HPDE6-E6E7 (cell line): ENCODE measurements at regions not wholly inside any gene's neighbourhood (a gene's known extent, or its start where the extent isn't known, plus 50 kb on each side); places are given as distances from the start of the nearest gene placed in this dataset.
"Not testable (repeated sequence)": the region's sequence is repeated elsewhere in the genome, so short reads cannot be mapped to it uniquely, and the experiment has no call there.

Experiments used
- DNase-seq: peaks from one replicate; pipeline ENCODE4 v3.0.0; 2011; ENCODE audit warnings: missing footprints; ENCODE audit errors: extremely low spot score

DNA sequence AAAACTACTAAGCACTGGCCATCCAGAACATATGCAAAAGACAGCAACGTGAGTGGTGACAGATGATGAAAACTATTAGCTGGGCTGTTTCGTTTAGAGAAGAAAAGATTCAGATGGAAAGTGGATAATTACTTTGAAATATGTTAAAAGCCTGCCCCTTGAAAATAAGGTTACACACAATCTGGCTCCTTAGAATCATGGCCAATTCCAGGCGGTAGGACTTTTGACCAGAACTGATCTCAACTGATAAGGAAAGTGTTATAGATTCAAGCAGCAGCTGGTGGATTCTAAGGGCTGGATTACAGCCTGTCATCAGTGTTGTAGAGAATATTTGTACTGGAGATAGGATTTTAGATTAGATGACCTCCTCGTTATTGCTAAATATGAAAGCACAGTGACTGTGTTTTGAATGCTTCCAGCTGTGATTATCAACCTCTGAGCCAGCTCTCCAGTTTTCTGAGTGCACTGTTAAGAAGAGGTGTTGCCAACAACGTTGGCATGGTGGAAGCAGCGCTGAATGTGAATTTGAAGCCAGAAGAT is 75.1 kb downstream of the KBTBD2 start:
- not testable (repeated sequence) for DNase-seq

DNA sequence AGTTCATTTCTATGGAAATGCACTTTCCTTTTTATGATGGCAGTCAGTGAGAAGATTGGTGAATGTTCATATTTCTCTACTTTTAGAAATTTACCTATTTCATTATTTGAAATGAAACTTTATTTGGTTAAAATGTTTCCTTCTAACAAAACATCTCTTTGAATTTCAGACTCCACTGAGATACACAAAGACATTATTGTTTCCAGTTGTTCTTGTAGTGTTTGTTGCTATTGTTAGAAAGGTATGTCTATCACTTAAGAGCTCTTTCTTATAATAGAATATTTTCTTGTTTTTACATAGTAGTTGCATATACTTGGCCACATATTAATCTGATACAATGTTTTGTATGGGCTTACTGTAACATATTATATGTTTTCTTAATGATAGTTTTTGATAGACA is 76.8 kb downstream of the KBTBD2 start:
- DNase-seq, result not testable (repeated sequence)

DNA sequence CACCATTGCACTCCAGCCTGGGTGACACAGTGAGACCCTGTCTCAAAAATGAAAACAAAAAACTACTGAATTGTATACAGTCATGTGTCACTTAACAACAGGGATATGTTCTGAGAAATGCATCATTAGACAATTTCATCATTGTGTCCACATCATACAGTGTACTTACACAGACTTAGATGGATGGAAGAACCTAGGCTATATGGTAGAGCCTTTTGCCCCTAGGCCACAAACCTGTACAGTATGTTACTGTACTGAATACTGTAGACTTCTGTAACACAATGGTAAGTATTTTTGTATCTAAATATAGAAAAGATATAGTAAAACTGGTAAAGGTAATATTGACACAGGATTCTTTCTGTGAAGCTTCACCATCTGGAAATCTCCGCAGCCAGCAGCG is 81.7 kb downstream of the KBTBD2 start:
- DNase-seq, result no peak

DNA sequence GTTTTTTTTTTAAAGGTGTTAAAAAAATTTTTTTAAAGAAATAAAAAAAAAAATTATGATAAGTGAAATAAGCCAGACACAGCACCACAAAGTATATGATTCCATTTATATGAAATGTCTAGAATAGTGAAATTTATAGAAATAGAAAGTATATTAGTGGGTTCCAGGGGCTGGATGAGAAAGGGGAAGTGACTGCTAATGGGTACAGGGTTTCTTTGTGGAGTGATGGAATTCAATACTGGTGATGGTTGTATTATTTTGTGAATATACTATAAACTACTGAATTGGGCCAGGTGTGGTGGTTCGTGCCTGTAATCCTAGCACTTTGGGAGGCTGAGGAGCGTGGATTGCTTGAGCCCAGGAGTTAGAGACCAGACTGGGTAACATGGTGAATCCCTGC is 82.2 kb downstream of the KBTBD2 start:
- no peak for DNase-seq

DNA sequence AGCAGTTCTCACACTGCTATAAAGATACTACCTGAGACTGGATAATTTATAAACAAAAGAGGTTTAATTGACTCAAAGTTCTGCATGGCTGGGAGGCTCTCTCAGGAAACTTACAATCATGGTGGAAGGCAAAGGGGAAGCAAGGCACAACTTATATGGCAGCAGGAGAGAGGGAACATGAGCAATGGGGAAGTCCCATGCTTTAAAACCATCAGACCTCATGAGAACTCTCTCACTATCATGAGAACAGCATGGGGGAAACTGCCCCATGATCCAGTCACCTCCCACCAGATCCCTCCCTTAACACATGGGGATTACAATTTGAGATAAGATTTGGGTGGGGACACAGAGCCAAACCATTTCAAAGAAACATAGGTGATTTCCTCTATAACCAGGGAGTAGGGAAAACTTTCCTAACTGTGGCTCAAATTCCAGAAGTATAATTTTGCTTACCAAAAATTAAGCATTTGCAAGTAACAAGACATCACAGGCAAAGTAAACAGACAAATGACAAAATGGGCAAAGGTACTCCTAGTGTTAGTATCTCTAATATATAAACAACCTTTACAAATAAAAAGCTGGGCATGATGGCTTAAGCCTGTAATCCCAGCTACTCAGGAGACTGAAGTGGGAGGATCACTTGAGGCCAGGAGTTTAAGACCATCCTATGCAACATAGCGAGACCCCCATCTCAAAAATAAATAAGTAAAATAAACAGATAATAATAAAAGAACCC is 88.0 kb downstream of the KBTBD2 start:
- DNase-seq, result no peak

DNA sequence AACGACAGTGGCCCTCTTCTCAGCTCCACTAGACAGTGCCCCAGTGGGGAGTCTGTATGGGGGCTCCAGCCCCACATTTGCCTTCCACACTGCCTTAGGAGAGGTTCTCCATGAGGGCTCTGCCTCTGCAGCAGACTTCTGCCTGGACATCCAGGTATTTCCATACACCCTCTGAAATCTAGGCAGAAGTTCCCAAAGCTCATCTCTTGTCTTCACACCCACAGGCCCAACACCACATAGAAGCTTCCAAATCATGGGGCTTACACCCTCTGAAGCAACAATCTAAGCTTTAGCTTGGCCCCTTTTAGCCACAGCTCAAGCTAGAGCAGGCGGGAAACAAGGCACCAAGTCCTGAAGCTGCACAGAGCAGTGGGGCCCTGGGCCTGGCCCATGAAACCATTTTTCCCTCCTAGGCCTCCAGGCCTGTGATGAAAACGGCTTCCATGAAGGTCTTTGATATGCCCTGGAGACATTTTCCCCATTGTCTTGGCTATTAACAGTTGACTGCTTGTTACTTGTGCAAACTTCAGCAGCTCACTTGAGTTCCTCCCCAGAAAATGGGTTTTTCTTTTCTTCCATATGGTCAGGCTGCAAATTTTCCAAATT is 89.2 kb downstream of the KBTBD2 start:
- no peak for DNase-seq

DNA sequence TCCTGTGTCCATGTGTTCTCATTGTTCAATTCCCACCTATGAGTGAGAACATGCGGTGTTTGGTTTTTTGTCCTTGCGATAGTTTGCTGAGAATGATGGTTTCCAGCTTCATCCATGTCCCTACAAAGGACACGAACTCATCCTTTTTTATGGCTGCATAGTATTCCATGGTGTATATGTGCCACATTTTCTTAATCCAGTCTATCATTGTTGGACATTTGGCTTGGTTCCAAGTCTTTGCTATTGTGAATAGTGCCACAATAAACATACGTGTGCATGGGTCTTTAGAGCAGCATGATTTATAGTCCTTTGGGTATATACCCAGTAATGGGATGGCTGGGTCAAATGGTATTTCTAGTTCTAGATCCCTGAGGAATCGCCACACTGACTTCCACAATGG is 98.5 kb downstream of the KBTBD2 start:
- DNase-seq, result not testable (repeated sequence)

DNA sequence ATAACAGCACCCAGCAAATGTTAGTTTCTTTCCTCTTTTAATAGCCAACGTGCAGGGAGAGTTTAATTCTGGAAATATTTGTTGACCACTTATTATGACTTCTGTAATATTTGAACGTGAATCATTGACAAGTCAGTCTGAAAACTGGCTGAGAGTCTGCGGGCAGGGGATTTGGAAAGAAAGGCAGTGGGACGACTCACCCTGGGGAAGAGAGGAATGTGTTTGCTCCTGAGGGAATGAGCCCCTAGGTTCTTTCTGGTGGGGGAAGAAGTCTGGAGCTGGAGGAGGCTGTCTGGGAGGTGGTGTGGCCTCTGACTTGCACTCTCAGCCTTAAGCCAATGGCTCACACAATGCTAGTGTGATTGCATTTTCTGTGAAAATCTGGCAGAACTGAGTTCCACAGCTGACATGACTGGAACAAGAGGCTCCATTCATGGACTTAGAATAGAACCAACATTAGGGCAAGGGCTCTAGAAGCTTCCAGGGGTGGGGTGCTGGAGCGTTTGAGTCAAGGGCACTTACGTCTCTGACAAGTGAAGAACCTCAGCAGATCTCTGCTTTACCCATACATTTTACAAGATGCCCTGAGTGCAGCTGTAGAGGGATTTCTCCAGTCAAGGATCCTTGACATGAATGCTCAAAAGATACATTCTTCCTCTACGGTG is 100.7 kb downstream of the KBTBD2 start:
- DNase-seq, result not testable (repeated sequence)

DNA sequence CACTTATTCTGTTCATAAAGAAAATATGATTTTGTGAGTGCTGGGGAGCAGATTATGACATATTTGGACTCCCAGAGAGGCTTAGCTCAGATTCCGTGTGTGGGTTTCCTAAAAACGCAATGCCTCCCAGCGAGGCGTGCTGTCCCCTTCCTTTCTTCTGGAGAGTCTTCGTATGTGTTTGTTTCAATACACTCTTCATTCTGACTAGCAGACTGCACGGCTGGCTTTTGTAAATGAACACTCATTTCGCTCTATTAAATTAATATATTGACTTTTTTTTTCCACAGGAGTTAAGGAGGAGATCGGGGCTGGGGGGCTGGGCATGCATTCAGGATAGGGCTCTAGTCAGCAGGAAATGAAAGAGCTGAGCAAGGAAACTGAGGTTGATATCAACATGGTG is 102.3 kb downstream of the KBTBD2 start:
- not testable (repeated sequence) for DNase-seq

DNA sequence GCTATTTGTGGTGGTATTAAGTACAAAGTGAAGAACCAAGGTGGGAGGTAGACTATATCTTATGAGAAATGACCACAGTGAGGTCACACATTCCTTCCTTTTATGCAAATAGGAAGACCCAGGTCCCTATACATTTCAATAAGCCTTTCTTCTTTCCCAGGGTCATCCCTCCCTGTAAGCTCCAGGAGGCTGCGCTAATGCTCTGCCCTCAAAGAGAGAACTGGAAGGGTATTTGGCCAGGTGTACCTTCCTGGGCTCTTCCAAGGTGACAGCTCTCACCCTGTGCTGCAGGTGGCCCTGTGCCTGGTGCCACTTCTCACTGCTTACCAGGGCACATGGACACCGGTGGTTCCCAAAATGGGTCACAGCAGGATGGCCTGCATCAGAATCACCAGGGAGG is 103.4 kb downstream of the KBTBD2 start:
- DNase-seq, result not testable (repeated sequence)

DNA sequence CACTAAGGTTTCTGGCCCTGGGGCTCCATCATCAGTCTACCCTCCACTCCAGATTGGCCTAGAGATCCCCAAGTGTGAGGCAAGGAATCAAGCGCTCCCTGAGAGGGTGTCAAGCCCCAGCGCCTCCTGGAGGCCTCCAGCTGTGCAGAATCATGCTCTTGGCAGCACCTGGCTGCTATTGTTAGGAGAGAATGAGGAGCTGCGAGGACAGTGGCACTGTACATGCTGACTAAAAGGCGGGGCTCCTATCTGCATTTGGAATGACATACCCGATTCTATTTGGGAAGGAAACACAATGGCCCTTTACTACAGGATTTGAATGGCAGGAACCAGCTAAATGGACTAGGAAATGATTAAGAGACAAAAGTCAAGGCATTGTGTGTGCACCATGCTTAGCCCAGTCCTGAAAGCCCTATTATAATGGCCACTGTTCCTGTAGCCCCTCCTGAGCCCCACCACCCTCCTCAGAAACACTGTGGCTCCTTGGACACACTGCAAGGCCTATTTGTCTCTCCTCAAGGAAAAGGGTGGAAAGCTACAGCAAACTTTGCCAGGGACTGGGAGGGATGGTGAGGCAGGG is 106.1 kb downstream of the KBTBD2 start:
- not testable (repeated sequence) for DNase-seq

DNA sequence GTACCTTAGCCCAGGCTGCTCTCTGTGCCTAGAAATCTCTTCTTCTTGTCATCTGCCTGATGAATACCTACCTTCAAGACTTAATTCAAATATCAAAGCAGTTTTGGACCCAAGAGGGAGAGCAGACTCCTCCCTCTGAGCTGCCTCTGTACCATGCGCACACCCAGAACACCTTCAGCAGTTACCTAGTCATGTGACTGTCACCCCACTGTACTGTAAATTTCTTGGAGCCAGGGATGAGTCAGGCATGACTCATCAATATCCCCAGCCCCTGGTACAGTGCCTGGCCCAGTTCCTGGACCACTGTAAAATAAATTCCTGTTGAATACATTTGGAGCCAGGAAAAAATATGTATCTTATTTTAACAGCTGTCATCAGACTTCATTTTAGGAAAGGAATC is 111.7 kb downstream of the KBTBD2 start:
- not testable (repeated sequence) for DNase-seq

DNA sequence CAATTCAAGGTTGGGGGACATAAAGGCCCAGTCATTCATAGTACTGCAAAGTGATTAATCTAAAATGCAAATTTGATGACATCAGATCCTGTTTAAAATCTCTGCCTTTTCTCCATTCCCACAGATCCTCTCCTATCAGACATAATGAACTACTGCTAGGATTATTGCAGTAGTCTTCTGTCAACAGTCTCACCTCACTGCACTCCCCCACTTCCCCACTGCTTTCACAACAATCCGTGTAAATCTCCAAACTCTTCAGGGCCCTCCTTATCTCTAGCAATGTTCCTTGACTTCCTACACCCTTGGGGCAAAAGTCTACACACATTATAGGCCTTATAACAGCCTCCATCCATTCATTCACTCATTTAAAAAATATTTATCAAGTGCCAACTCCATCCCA is 112.4 kb downstream of the KBTBD2 start:
- DNase-seq, result no peak

DNA sequence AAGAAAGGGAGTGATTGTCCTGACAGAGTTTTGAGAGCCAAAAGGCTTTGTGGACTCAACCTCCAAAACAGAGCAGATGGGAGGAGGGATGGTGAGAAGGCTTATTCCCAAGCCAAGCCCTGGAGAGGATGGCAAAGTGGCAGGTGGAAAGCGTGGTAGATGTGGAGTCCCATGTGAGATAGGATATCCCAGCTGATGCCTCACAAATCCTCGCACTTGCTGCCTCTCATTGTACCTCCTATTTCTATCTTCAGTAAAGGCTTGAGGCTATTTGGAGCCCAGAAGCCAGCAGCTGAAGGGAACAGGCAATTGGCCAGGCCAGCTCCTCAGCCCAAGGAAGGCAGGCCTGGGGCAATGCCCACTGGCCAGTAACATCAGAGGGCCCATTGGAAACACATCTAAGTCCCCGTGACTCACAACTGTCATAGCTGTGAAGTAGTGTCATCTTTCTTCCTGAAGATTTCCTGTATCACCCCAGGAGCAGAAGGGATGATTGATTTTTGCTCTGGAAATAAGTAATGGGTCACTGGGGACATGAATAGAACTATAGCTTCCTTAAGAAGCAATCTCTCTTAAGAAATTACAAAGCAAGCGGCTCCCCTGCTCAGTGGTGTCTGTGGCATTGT is 114.4 kb downstream of the KBTBD2 start:
- DNase-seq, result not testable (repeated sequence)

DNA sequence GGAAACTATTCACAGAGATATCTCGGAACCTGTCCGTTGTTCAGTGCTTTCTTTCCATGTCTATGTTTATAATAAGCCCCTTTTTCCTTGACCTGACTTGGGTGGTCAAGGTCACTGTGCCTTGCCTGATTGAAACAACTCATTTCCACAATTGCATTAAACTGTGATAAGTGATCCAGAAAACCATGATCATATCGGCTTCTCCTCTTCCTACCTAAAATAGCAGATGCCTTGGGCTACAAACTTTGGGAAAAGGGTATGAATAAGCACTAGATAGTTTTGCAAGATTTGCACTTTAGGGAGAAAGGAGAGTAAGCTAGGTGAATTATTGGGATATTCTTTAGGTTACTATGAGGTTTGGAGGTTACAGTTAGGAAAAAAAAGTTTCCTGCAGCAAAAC is 115.2 kb downstream of the KBTBD2 start:
- not testable (repeated sequence) for DNase-seq

DNA sequence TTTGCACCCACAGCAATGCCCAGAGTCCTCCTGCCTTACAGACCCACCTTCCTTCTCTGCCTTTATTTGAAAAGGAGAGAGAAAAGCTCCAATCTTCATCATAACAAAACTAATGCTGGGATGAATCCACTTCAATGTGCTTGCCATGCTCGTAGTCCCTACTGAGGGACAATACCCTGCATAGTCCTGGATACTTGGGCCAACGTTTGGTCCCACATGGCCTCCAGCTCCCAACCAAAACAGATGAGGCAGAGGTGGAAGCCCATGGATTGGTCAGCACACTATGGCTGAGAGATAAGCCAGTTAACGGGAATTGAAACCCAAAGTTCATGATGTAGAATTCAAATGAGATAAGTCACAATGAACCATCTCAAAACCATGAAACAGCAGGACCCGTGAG is 115.8 kb downstream of the KBTBD2 start:
- not testable (repeated sequence) for DNase-seq

DNA sequence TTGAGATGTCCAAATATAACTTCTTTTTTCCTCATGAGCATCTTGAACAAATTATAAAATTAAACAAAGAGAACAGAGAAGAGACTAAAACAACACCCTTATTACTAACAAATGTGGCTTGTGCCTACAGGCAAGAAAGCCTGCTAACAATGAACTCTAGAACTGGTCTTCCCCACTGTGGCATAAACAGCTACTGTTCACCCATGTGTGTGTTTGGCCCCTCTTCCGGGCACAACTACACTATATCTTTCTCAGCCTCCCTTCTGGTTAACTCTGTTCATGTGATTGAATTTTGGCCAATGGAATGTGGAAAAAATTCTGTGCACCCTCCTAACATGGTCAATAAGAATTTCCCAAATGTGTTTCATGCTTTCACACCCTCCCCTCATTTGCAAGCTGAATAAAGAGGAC is 117.0 kb downstream of the KBTBD2 start:
- DNase-seq, result no peak

DNA sequence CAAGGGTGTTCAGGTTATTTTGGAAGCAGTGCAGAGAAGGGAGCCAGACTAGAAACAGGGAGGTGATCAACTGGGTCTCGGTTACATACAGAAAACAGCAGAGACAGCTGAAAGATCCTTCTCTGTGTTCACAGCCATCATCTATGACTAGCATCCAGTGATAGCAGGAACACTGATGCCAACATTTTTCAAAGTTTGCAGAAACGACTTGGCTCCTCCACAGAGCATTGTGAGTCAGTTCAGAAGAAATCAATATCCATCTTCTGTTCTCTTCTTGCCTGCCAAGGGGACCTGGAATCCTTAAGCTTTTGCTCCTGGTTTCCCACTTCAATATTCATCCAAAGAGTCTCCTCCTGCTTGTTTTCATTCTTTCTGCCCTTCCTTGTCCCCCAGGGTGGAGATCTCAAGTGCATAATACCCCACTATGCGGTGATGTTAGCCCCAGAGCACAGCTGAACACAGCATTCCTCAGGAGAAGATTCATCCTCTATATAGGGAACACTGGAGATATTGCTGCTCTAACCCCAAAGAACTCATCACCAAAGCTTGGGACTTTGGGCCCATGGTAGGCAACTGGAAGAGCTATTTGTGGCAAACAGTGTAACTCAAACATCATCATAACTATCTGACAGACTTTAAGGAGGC is 122.6 kb downstream of the KBTBD2 start:
- not testable (repeated sequence) for DNase-seq

DNA sequence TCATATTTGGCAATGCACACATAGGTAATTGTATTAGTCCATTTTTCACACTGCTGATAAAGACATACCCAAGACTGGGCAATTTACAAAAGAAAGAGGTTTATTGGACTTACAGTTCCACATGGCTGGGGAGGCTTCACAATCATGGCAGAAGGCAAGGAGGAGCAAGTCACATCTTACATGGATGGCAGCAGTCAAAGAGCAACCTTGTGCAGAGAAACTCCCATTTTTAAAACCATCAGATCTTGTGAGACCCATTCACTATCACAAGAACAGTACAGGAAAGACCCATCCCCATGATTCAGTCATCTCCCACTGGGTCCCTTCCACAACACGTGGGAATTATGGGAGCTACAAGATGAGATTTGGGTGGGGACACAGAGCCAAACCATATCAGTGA is 123.2 kb downstream of the KBTBD2 start:
- DNase-seq, result not testable (repeated sequence)

DNA sequence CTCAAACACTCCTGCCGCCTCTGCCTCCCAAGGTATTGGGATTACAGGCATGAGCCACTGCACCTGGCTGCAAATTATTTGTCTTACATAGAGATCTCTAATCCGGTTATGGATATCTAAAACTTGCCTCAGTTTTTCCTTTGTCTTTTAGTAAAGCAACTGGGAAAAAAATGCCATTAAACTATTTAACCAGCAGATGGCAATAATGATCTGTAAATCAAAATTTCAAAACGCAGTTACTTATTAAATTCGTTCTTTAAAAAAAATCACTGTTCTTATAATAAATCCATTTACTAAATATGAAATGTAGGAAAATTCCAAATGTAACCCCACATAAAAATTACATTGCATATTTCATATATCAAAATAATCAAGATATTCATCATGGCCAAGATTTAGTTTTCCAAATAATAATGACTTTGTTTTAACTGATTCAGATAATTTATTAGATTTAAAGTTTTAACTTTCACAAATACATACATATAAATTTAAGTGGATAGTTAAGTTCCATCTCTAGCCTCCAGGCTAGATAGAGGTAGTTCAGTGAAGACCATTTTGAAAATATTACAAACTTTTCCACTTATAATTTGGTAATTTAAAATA is 125.8 kb downstream of the KBTBD2 start:
- not testable (repeated sequence) for DNase-seq

DNA sequence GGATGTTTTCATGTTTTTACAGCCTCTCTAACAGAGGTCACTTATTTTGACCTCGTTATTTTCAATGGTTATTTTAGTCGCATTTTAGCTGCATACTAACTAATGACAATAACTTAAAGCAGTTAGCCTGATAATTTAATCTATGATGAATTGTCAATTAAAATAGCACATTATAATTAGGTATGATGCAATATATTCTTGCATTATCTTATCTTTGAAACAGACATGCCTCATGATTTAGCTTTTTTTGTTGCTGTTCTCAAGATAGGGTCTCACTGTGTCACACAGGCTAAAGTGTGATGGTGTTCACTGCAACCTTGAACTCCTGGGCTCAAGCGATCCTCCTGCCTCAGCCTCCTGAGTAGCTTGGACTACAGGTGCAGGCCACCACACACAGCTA is 126.4 kb downstream of the KBTBD2 start:
- no peak for DNase-seq
